B cell (primary cell): ENCODE measurements at regions not wholly inside any gene's neighbourhood (a gene's known extent, or its start where the extent isn't known, plus 50 kb on each side); places are given as distances from the start of the nearest gene placed in this dataset.

Experiments used
- ATAC-seq: fragments of 200-7000 bp; cut with Tn5 transposase; one replicate; pipeline ENCODE4 v1.10.0; 2021; ENCODE audit warnings: low read depth, mild to moderate bottlenecking, moderate number of reproducible peaks, moderate library complexity
- CTCF ChIA-PET: fragments of 350-600 bp; sonication (Branson Sonifier 250); formaldehyde crosslinking; loops from one replicate; lab custom pipeline; 2021; ENCODE audit warnings: antibody characterized with exemption, inconsistent platforms; lab: Charles Lee
- POLR2A ChIA-PET: fragments of 350-600 bp; sonication (Branson Sonifier 250); formaldehyde crosslinking; loops from one replicate; lab custom pipeline; 2021; ENCODE audit warnings: antibody characterized with exemption; lab: Charles Lee
- DNase-seq: peaks from one replicate; pipeline ENCODE4 v3.0.0; 2013
- H2AFZ ChIP-seq: 2 replicates; pipeline ENCODE4 v1.6.1; 2012; ENCODE audit warnings: mild to moderate bottlenecking, low read depth, low read length; ENCODE audit not compliant: insufficient read depth, poor library complexity, severe bottlenecking
- H3K27ac ChIP-seq, 2 donors: 1 replicate in 1 of 2; 2 replicates in 1 of 2; pipeline ENCODE4 v1.5.1; 2012 to 2013; ENCODE audit warnings: low read length in 2 of 2, mild to moderate bottlenecking in 2 of 2, moderate library complexity in 1 of 2
- H3K27me3 ChIP-seq, 4 experiments: fragments of 200-600 bp in 1 of 4; sonication (generic) in 1 of 4; replicated peaks in 1 of 4; 1 replicate in 2 of 4; 2 replicates in 2 of 4; pipeline versions ENCODE4 v1.6.1 to v1.7.0; 2013 to 2016; ENCODE audit warnings: low read length in 3 of 4, mild to moderate bottlenecking in 2 of 4, mixed read lengths in 1 of 4, moderate library complexity in 1 of 4; ENCODE audit not compliant: insufficient read depth in 4 of 4, control insufficient read depth in 3 of 4; ENCODE audit errors: control extremely low read depth in 1 of 4
- H3K36me3 ChIP-seq, 2 experiments: replicated peaks in 1 of 2; 1 replicate in 1 of 2; 2 replicates in 1 of 2; pipeline versions ENCODE4 v1.6.1 to v1.7.1; 2013; ENCODE audit warnings: low read length in 1 of 2; ENCODE audit not compliant: insufficient read depth in 2 of 2, control insufficient read depth in 1 of 2; ENCODE audit errors: control extremely low read depth in 1 of 2, extremely low read depth in 1 of 2
- H3K4me1 ChIP-seq, 2 donors: fragments of 200-600 bp in 1 of 2; sonication (generic) in 1 of 2; 1 replicate in 1 of 2; 2 replicates in 1 of 2; pipeline versions ENCODE4 v1.5.1 to v1.6.1; 2013 to 2017; ENCODE audit warnings: low read length in 2 of 2; ENCODE audit not compliant: control insufficient read depth in 2 of 2, insufficient read depth in 2 of 2
- H3K4me2 ChIP-seq: replicated peaks from 2 replicates; pipeline ENCODE3; 2012; ENCODE audit warnings: mild to moderate bottlenecking, low read depth, low read length; ENCODE audit not compliant: poor library complexity, severe bottlenecking
- H3K4me3 ChIP-seq, 5 experiments: fragments of 200-600 bp in 1 of 5; sonication (generic) in 1 of 5; 1 replicate in 3 of 5; 2 replicates in 2 of 5; pipeline versions ENCODE4 v1.5.1 to v1.7.0; 2011 to 2016; ENCODE audit warnings: low read length in 4 of 5, mild to moderate bottlenecking in 4 of 5, low read depth in 2 of 5, control low read depth in 1 of 5, moderate library complexity in 1 of 5; ENCODE audit not compliant: insufficient read depth in 1 of 5; ENCODE audit errors: control extremely low read depth in 1 of 5, extremely low read depth in 1 of 5
- H3K79me2 ChIP-seq: fragments of 200-600 bp; sonication (generic); one replicate; pipeline ENCODE4 v1.6.0; 2016; ENCODE audit warnings: low read length; ENCODE audit not compliant: control insufficient read depth, insufficient read depth
- H3K9ac ChIP-seq: fragments of 200-600 bp; sonication (generic); 2 replicates; pipeline ENCODE4 v1.6.1; 2017; ENCODE audit warnings: mild to moderate bottlenecking, low read length, moderate library complexity
- H3K9me3 ChIP-seq, 3 donors: one replicate each; pipeline versions ENCODE4 v1.6.1 to v1.7.1; 2013; ENCODE audit warnings: low read length in 2 of 3; ENCODE audit not compliant: control insufficient read depth in 2 of 3, insufficient read depth in 1 of 3; ENCODE audit errors: control extremely low read depth in 1 of 3
- H4K20me1 ChIP-seq: 2 replicates; pipeline ENCODE4 v1.6.0; 2012; ENCODE audit warnings: mild to moderate bottlenecking, low read length; ENCODE audit not compliant: insufficient read depth, control insufficient read depth, poor library complexity, severe bottlenecking
- H3K27ac Mint-ChIP-seq: one replicate; pipeline ENCODE4 v1.8.0; 2021; ENCODE audit warnings: mixed read lengths
- H3K27me3 Mint-ChIP-seq: one replicate; pipeline ENCODE4 v1.8.0; 2021; ENCODE audit warnings: mixed read lengths
- H3K4me1 Mint-ChIP-seq: one replicate; pipeline ENCODE4 v1.8.0; 2021; ENCODE audit warnings: mixed read lengths
- H3K4me3 Mint-ChIP-seq: one replicate; pipeline ENCODE4 v1.8.0; 2021; ENCODE audit warnings: mixed read lengths
- H3K9me3 Mint-ChIP-seq: one replicate; pipeline ENCODE4 v1.8.0; 2022; ENCODE audit warnings: mixed read lengths; ENCODE audit not compliant: insufficient read depth
- EZH2 ChIP-seq: IDR thresholded peaks from 2 replicates; pipeline ENCODE4 v1.6.1; 2012; ENCODE audit warnings: borderline replicate concordance, low read depth, mild to moderate bottlenecking, moderate library complexity, low read length; ENCODE audit not compliant: insufficient read depth, poor library complexity, severe bottlenecking
- WGBS: methylation state at CpG from one replicate; pipeline ENCODE4 v1.1.5; 2013; ENCODE audit warnings: missing lambda C conversion rate; ENCODE audit not compliant: insufficient coverage; 5-methylcytosine and 5-hydroxymethylcytosine counted together
- intact Hi-C: fragments of 100-400 bp; cut with micrococcal nuclease; formaldehyde crosslinking; loops from one replicate; pipeline ENCODE4 v1.10.0; 2022
- TF ChIP-seq, protein P1 (sequence below): fragments of 200-600 bp; IDR thresholded peaks from one replicate; pipeline ENCODE4 v1.8.0; 2022; ENCODE audit warnings: antibody characterized with exemption, mild to moderate bottlenecking

- Mint-ChIP-seq H3K27ac (no peak overlapping the region), H3K9me3 (no peaks in the 10 kb centered on the region), H3K4me3 (no peak overlapping the region), H3K27me3 (peaks cover 34% of the 10 kb centered on the region), H3K4me1 (no peaks in the 10 kb centered on the region)
- intact Hi-C loops = no loop called here
- Histone ChIP-seq H4K20me1 (no peaks in the 10 kb centered on the region), H3K4me2 (no peak overlapping the region), H3K9me3 (no peaks in the 10 kb centered on the region), H3K27ac (no peak overlapping the region), H2AFZ (no peak overlapping the region), H3K27me3 (peaks cover 0 to 8% (median 0%) of the 10 kb centered on the region in 4 experiments), H3K4me3 (no peak overlapping the region), H3K9ac (no peak overlapping the region), H3K79me2 (no peaks in the 10 kb centered on the region), H3K36me3 (no peaks in the 10 kb centered on the region), H3K4me1 (no peaks in the 10 kb centered on the region)
- POLR2A ChIA-PET = no interaction called here
- ATAC-seq = no peak
- WGBS = 46% methylated on average over 3 of the region's 12 CpGs
- DNase-seq = no peak
- CTCF ChIA-PET = no interaction called here
- no peak for TF ChIP-seq EZH2
- TF ChIP-seq, protein P1, sequence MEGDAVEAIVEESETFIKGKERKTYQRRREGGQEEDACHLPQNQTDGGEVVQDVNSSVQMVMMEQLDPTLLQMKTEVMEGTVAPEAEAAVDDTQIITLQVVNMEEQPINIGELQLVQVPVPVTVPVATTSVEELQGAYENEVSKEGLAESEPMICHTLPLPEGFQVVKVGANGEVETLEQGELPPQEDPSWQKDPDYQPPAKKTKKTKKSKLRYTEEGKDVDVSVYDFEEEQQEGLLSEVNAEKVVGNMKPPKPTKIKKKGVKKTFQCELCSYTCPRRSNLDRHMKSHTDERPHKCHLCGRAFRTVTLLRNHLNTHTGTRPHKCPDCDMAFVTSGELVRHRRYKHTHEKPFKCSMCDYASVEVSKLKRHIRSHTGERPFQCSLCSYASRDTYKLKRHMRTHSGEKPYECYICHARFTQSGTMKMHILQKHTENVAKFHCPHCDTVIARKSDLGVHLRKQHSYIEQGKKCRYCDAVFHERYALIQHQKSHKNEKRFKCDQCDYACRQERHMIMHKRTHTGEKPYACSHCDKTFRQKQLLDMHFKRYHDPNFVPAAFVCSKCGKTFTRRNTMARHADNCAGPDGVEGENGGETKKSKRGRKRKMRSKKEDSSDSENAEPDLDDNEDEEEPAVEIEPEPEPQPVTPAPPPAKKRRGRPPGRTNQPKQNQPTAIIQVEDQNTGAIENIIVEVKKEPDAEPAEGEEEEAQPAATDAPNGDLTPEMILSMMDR = no peak
Measured at GRCh38 chr16:86730597-86730996, 152.2 kb downstream of the FOXL1 start.

DNA sequence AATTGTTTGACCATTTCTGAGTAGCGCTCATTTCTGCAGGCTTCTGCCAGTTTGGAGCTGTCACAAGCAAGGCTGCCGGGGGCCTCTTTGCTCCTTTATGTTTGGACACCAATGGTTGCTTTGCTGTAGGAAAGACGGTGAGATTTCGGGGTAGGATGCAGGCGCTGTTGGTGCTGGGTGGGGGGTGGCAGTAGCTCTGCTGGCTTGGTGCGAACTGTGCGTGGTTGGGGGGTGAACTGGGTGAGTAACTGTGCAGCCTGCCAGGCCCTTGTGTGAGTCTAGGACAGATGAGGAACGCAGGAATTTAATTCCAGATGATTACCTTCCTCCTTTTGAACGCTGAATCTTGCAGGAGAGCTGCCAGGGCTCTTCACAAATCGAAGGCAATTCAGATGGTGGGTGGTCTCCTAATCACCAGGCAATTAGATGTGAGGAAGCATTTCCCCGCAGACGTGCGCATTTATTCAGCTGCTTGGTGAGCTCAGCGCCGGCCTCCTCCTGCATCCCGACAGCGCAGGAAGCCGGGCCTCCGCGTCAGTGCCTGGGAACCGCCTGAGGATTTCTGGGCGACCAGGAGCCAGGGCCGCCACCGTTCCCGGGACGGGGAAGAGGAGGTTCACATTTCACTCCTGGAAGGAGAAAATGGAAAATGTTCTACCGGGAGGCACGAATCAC is 154.4 kb downstream of the FOXL1 start:
- no peak overlapping the region for H3K4me3 Mint-ChIP-seq
- H3K4me2 ChIP-seq = no peak overlapping the region
- intact Hi-C loops = no loop called here
- no peak for ATAC-seq
- no peak overlapping the region for H3K4me3 ChIP-seq
- H3K36me3 ChIP-seq = no peaks in the 10 kb centered on the region
- POLR2A ChIA-PET = no interaction called here
- no peaks in the 10 kb centered on the region for H3K9me3 ChIP-seq
- H2AFZ ChIP-seq = no peak overlapping the region
- H3K4me1 Mint-ChIP-seq = no peaks in the 10 kb centered on the region
- DNase-seq = no peak
- H3K79me2 ChIP-seq = no peaks in the 10 kb centered on the region
- H3K9me3 Mint-ChIP-seq = no peaks in the 10 kb centered on the region
- 45% methylated on average over 19 of the region's 28 CpGs for WGBS
- H3K4me1 ChIP-seq = no peaks in the 10 kb centered on the region
- H3K27ac ChIP-seq = no peak overlapping the region
- H3K27me3 Mint-ChIP-seq = peaks cover 32% of the 10 kb centered on the region
- H4K20me1 ChIP-seq = no peaks in the 10 kb centered on the region
- CTCF ChIA-PET = no interaction called here
- TF ChIP-seq EZH2 = no peak
- TF ChIP-seq, protein P1 = no peak
- no peak overlapping the region for H3K27ac Mint-ChIP-seq
- H3K9ac ChIP-seq = no peak overlapping the region
- peaks cover 0 to 8% (median 0%) of the 10 kb centered on the region in 4 experiments for H3K27me3 ChIP-seq
